Activated naive CD8-positive, alpha-beta T cell treated with anti-CD3 and anti-CD28 coated beads, Interleukin-2, amount 50 U/mL, for 24 hours (primary cell): ENCODE measurements at regions not wholly inside any gene's neighbourhood (a gene's known extent, or its start where the extent isn't known, plus 50 kb on each side); places are given as distances from the start of the nearest gene placed in this dataset.
"Not testable (repeated sequence)": the region's sequence is repeated elsewhere in the genome, so short reads cannot be mapped to it uniquely, and the experiment has no call there.

Experiments
- ATAC-seq: fragments of 150-1000 bp; cut with Tn5 transposase; one replicate; pipeline ENCODE4 v1.10.0; 2021
- DNase-seq: peaks from one replicate; pipeline ENCODE4 v3.0.0; 2021
- H3K27ac Mint-ChIP-seq: one replicate; pipeline ENCODE4 v1.8.0; 2021; ENCODE audit warnings: mild to moderate bottlenecking, mixed read lengths
- H3K27me3 Mint-ChIP-seq: one replicate; pipeline ENCODE4 v1.8.0; 2021; ENCODE audit warnings: mixed read lengths
- H3K36me3 Mint-ChIP-seq: one replicate; pipeline ENCODE4 v1.8.0; 2021; ENCODE audit warnings: low read depth, mixed read lengths
- H3K4me1 Mint-ChIP-seq: one replicate; pipeline ENCODE4 v1.8.0; 2021; ENCODE audit warnings: mixed read lengths
- H3K4me3 Mint-ChIP-seq: one replicate; pipeline ENCODE4 v1.8.0; 2021; ENCODE audit warnings: mild to moderate bottlenecking, moderate library complexity, mixed read lengths
- H3K9me3 Mint-ChIP-seq: one replicate; pipeline ENCODE4 v1.8.0; 2021; ENCODE audit warnings: mixed read lengths

DNA sequence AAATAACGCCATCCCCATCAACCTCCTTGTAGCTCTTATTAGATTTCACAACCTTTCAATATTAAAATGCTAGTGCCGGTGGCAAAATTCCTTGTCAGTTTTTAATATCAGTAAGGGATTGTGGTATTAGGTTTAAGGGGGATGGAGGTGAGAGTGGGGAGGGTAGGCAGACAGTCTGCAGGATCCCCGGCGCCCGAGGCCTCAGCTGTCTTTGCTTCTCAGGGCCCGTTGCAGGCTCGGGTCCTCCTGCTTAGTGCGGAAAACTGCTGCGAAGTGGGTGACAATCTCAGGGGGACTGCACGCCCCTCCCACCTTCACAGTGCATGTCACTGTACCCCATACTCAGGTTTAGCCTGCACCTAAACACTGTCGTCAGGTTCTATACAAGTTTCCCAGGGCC is 274.3 kb upstream of the PODXL start:
- DNase-seq (no peak), ATAC-seq (no peak)
- H3K4me3 Mint-ChIP-seq: no peak overlapping the region
- H3K4me1 Mint-ChIP-seq: no peaks in the 10 kb centered on the region
- no peak overlapping the region for H3K27ac Mint-ChIP-seq
- no peaks in the 10 kb centered on the region for H3K9me3 Mint-ChIP-seq
- no peaks in the 10 kb centered on the region for H3K36me3 Mint-ChIP-seq
- H3K27me3 Mint-ChIP-seq: peaks cover 19% of the 10 kb centered on the region

DNA sequence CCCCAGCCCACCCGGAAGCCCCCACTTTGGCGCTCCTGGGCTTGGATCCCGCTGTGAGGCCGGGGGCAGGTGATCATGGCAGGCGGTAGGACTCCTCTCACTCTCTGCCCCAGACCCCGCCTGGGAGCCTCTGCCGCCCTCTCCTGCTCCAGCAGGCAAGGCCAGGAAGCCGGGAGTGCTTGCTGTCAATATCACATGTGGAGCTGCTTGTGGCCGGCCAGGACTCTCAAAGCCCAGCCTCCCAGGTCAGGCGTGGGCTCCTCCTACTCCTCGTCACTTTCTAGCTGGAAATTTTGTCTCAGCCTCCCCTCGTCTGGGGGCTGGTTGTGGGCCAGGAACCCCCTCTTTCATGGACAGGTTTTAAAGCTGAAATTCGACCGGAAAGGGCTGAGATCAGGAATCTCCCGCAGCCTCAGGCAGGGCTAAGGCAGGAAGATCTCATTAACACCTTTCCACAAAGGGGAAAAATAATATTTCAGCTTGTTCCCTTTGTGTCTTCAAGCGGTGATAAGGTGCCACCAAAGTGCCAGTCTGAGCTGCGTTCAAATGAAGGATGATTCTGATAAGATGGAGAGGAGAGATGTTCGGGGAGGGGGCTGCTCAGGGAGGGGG is 273.6 kb upstream of the PODXL start:
- Mint-ChIP-seq H3K27me3 (peaks cover 19% of the 10 kb centered on the region), H3K27ac (no peak overlapping the region), H3K9me3 (no peaks in the 10 kb centered on the region), H3K4me1 (no peaks in the 10 kb centered on the region), H3K36me3 (no peaks in the 10 kb centered on the region), H3K4me3 (no peak overlapping the region)
- DNase-seq (no peak), ATAC-seq (no peak)

DNA sequence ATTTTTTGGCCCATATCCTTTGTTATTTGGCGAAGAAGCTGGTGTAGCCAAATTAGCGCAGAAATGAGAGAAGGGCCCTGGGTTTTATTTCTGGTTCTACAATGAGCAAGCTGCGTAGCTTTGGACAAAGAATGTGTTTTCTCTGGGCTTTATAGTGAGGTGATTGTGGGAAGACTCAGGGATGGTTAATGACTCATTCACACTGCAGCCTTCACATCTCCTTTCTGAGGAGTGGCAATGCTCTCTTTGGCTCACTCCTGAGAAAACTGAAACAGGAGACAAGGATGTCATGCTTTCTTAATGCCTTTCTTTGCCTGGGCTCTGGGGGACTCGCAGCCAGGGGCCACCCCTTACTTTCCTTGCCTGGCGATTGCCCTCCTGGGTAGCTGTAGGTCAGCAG is 271.0 kb upstream of the PODXL start:
- DNase-seq (no peak), ATAC-seq (no peak)
- Mint-ChIP-seq H3K4me3 (no peak overlapping the region), H3K9me3 (no peaks in the 10 kb centered on the region), H3K36me3 (no peaks in the 10 kb centered on the region), H3K27me3 (peaks cover 14% of the 10 kb centered on the region), H3K4me1 (no peaks in the 10 kb centered on the region), H3K27ac (no peak overlapping the region)

DNA sequence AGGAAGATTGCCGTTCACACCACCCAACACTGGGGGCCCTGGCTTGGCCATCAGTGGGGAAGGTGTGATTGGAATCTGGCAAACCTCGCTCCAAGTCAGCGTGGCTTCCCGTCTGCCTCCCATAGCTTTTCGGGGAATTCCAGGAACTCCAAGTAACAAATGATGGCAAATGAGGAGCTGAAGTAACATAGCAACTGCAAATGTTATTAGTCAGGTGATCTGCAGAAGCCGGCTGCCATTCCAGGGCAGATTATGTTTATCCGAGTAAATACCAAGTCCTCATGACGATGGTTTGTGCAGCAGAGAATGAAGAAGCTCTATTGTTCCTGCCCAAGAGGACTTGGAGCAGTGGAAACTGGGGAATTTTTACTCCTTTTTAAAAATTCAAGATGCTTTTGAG is 270.5 kb upstream of the PODXL start:
- Mint-ChIP-seq H3K4me3 (no peak overlapping the region), H3K4me1 (no peaks in the 10 kb centered on the region), H3K27me3 (peaks cover 14% of the 10 kb centered on the region), H3K36me3 (no peaks in the 10 kb centered on the region), H3K9me3 (no peaks in the 10 kb centered on the region), H3K27ac (no peak overlapping the region)
- no peak for DNase-seq
- ATAC-seq: no peak

DNA sequence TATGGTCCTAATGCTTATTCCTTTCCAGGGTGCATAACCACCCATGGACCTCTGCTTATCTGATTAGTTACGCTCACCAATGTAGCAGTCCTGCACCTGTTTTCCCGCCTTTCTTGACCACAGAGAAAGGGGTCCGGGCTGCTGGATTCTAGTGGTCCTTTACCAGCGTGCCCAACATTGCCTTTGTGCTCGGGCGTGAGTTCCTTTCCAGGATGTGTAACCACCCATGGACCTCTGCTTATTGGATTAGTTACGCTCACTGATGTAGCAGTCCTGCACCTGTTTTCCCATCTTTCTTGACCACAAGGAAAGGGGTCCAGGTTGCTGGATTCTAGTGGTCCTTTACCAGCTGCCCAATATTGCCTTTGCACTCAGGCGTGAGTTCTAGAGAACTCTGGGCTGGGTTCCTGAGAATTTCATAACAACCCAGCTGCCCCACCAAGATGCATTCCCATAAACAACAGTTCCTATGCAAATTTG is 267.6 kb upstream of the PODXL start:
- H3K4me3 Mint-ChIP-seq, H3K36me3 Mint-ChIP-seq, H3K27ac Mint-ChIP-seq, DNase-seq, H3K9me3 Mint-ChIP-seq, H3K27me3 Mint-ChIP-seq, ATAC-seq, H3K4me1 Mint-ChIP-seq: not testable (repeated sequence)

DNA sequence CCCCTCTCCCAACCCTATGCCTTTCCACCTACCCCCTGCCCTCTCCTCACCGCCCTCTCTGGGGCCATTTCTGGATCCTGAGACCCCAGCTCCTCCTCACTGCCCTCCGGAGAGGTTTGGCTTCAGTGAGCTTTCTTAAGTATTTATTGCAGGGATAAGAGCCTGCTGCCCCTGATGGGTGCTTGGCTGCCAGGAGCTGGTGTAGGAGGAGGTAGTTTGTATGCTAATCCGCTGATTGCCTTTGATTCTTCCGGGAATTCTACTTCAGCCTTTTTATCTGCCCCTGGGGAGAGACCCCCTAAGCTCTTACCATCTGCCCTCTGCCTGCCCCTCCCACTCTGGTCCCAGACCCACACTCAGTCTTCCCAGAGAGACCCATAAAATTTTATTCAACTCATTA is 263.5 kb upstream of the PODXL start:
- Mint-ChIP-seq H3K9me3 (no peaks in the 10 kb centered on the region), H3K27ac (no peak overlapping the region), H3K4me1 (no peaks in the 10 kb centered on the region), H3K27me3 (no peaks in the 10 kb centered on the region), H3K4me3 (no peak overlapping the region), H3K36me3 (no peaks in the 10 kb centered on the region)
- DNase-seq (no peak), ATAC-seq (no peak)

DNA sequence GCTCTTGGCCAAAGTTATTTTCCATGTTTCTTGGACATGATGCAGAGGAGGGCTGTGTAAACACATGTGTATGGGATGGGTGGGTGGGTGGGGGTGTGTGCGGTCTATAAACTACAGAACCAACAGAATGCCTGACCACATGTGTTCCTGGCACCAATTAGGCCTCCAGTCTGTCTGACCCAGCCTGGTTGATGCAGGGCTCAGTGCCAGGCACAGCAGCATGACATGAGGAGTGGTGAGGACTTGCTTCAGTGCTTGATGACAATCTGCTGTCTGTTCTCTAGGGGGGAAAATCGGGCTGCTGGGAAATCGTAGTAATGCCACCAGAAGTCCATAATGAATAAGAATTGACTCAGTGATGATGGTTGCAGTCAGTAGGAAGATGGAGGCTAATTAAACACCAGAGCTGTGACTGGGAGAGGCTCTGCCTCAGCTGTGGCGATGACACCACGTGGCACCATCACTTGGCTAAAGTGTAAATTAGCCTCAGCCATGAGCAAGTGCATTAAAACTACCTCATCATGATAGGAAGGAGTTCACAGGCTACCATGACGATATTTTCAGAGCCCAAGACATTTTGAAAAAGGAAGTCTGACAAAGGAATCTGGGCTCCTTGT is 260.1 kb upstream of the PODXL start:
- Mint-ChIP-seq H3K4me1 (no peaks in the 10 kb centered on the region), H3K9me3 (no peaks in the 10 kb centered on the region), H3K4me3 (no peak overlapping the region), H3K27ac (no peak overlapping the region), H3K36me3 (no peaks in the 10 kb centered on the region), H3K27me3 (no peaks in the 10 kb centered on the region)
- DNase-seq (no peak), ATAC-seq (no peak)

DNA sequence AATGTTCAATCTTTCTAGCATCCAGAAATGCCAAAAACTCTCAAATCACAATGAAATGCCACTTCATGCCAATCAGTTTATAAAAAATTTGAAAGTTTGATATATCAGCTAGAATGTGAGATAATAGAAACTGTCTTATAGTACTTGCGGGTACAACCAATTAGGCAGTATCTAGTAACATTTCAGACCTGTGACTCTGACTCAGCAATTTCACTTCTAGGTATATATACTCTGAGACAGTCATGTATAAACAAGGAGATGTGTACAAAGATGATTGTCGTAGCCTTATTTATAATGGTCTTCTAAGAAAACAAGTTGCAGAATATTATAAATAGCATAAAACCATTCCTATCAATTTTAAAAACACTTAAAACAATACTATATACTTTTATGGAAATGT is 252.3 kb upstream of the PODXL start:
- H3K9me3 Mint-ChIP-seq: no peaks in the 10 kb centered on the region
- H3K4me1 Mint-ChIP-seq: no peaks in the 10 kb centered on the region

DNA sequence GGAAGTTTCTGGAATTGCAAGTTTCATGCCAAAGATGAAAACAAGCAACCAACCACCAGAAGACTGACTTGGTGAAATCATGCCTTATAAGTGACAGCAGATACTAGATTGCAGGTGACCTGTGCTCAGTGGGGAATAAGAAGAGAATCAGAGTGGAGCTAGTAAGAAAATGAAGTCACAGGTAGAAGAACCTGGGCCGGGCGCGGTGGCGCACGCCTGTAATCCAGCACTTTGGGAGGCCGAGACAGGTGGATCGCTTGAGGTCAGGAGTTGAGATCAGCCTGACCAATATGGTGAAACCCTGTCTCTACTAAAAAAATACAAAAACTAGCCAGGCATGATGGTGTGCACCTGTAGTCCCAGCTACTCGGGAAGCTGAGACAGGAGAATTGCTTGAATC is 251.7 kb upstream of the PODXL start:
- H3K27ac Mint-ChIP-seq, ATAC-seq, H3K4me3 Mint-ChIP-seq, H3K9me3 Mint-ChIP-seq, H3K27me3 Mint-ChIP-seq, H3K36me3 Mint-ChIP-seq, H3K4me1 Mint-ChIP-seq, DNase-seq: not testable (repeated sequence)

More for the DNA sequence above, 252.3 kb upstream of the PODXL start:
- ATAC-seq: no peak
- no peak overlapping the region for H3K27ac Mint-ChIP-seq
- H3K27me3 Mint-ChIP-seq: peaks cover 5% of the 10 kb centered on the region
- DNase-seq: no peak
- no peaks in the 10 kb centered on the region for H3K36me3 Mint-ChIP-seq
- H3K4me3 Mint-ChIP-seq: no peak overlapping the region

DNA sequence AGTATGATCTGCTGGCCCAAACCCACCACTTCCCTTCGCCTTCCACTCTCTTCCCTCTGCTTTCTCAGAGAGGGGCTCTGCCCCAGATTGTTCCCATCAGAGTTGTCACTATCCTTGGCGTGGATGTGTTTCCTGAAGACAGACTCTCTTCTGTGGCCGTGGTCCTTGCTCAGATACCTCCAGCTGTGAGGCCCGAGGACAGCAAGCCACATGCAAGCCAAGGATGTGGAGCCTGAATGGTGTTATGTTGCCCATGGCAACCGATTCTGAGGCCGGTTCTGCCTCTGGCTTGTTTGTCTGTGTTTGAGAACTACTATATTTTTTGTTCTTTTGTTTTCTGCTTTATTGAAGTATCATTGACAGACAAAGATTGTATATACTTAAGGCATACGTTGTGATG is 247.4 kb upstream of the PODXL start:
- H3K36me3 Mint-ChIP-seq: no peaks in the 10 kb centered on the region
- no peaks in the 10 kb centered on the region for H3K9me3 Mint-ChIP-seq
- ATAC-seq (no peak), DNase-seq (no peak)
- no peak overlapping the region for H3K27ac Mint-ChIP-seq
- H3K27me3 Mint-ChIP-seq: peaks cover 2% of the 10 kb centered on the region
- no peak overlapping the region for H3K4me3 Mint-ChIP-seq
- no peaks in the 10 kb centered on the region for H3K4me1 Mint-ChIP-seq

DNA sequence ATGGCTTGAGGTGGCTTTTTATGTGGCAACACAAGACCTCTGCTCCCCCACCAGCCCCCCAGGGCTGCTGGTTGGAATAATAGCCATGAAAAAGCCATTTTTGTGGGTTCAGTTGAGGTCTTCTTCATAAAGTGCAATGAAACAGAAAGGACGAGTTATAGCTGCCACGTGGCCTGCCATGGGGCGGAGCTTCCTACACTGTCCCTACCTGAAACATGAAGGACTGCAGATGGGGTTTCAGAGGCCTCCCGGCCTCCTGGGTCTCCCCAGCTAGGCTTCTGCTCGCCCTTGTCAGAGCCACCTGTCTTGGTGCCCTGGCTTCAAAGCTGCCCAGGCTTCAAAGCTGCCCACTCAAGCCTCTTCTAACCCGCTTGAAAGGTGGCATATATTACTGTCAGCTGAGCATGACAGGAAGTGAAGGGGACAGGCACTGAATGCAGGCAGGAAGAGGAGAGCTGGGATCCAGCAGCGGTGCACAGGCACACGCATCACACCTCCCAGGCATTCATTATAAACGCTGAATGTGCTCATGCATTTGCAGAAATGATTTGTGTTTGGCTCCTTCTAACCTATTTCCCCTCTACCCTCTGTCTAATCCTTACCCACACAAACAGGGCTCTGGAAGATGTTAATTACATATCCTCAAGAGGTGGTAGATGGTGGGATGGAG is 245.9 kb upstream of the PODXL start:
- peaks cover 3% of the 10 kb centered on the region for H3K27me3 Mint-ChIP-seq
- ATAC-seq (no peak), DNase-seq (no peak)
- no peaks in the 10 kb centered on the region for H3K36me3 Mint-ChIP-seq
- no peak overlapping the region for H3K27ac Mint-ChIP-seq
- H3K4me3 Mint-ChIP-seq: no peak overlapping the region
- no peaks in the 10 kb centered on the region for H3K4me1 Mint-ChIP-seq
- no peaks in the 10 kb centered on the region for H3K9me3 Mint-ChIP-seq

DNA sequence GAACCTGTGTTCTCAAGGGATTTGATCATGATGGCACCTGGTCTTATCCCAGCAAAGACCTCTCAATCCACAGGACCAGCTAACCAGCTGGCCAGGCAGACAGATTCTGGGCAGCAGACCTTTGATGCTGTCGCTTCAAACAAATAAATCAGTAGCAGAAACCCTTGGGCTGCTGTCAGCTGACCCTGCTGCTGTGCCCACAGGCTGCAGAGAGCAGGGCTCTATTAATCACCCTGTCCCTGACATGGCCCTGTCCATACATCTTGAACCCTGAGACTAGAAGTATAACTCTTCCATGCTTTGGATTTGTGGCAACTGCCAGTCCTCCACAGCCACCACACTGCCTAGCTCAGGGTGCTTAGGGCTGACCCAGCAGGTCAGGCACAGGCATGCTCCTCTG is 244.1 kb upstream of the PODXL start:
- DNase-seq (no peak), ATAC-seq (peak; percentile 24)
- no peak overlapping the region for H3K27ac Mint-ChIP-seq
- peaks cover 4% of the 10 kb centered on the region for H3K27me3 Mint-ChIP-seq
- H3K36me3 Mint-ChIP-seq: no peaks in the 10 kb centered on the region
- no peaks in the 10 kb centered on the region for H3K4me1 Mint-ChIP-seq
- H3K9me3 Mint-ChIP-seq: no peaks in the 10 kb centered on the region
- H3K4me3 Mint-ChIP-seq: no peak overlapping the region

DNA sequence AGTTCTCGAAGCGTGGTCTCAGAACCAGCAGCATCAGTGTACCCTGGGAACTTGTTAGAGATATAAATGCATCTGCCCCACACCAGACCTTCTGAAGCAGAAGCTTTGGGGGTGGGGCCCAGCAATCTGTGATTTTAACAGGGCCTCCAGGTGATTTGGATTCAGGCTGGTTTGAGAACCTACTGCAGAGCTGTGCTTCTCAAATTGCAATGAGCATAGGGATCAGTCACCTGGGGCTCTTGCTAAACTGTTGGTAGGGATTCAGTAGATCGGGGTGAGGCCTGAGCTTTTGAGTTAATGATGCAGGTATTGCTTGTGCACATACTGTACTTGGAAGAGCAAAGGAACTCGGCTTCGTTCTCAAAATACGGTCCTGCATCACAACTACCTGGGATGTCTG is 243.6 kb upstream of the PODXL start:
- H3K27me3 Mint-ChIP-seq: peaks cover 8% of the 10 kb centered on the region
- H3K9me3 Mint-ChIP-seq: no peaks in the 10 kb centered on the region
- no peak overlapping the region for H3K27ac Mint-ChIP-seq
- DNase-seq (no peak), ATAC-seq (no peak)
- H3K36me3 Mint-ChIP-seq: no peaks in the 10 kb centered on the region
- H3K4me1 Mint-ChIP-seq: no peaks in the 10 kb centered on the region
- H3K4me3 Mint-ChIP-seq: no peak overlapping the region

DNA sequence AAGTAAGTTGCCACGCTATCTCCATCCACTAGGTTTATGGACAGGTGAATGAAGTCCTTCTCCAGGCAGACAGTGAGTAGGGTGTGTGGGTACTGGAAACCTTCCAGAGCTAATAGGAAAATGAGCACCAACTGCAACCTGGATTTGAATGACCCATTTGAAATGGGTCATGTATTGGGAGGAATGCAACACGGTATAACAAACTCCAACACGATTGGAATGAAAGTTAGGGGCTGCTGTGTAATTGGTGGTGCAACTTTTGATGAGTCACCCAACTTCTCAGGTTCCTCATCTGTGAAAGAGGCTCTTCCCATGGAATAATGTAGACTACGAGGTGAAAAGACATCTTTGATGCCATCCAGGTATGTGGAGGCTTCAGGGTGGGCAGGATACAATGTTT is 241.4 kb upstream of the PODXL start:
- no peaks in the 10 kb centered on the region for H3K36me3 Mint-ChIP-seq
- H3K27me3 Mint-ChIP-seq: peaks cover 8% of the 10 kb centered on the region
- no peak overlapping the region for H3K4me3 Mint-ChIP-seq
- no peak for DNase-seq
- no peaks in the 10 kb centered on the region for H3K4me1 Mint-ChIP-seq
- ATAC-seq: no peak
- no peak overlapping the region for H3K27ac Mint-ChIP-seq
- H3K9me3 Mint-ChIP-seq: no peaks in the 10 kb centered on the region

DNA sequence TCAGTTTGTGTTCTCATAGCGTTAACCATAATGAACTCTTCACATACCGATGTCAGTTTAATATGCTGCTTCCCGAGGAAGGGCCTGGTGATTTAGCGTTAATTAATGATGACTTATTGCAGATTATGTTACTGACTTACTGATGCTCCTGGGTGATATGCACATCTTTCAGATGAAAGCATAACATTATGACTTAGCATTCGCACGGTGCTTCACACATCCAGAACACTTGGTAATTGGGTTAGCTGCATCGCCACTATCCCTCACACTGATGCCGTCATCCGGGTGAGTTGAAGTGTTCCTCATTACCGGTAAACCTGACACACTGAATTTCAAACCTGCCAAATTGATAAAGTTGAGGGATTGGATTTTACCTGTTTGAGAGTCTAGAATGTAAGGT is 239.0 kb upstream of the PODXL start:
- no peak overlapping the region for H3K27ac Mint-ChIP-seq
- no peak for ATAC-seq
- H3K9me3 Mint-ChIP-seq: no peaks in the 10 kb centered on the region
- peaks cover 10% of the 10 kb centered on the region for H3K27me3 Mint-ChIP-seq
- H3K4me1 Mint-ChIP-seq: no peaks in the 10 kb centered on the region
- no peak for DNase-seq
- no peaks in the 10 kb centered on the region for H3K36me3 Mint-ChIP-seq
- no peak overlapping the region for H3K4me3 Mint-ChIP-seq
